HG02610 (cell line): ENCODE measurements at regions not wholly inside any gene's neighbourhood (a gene's known extent, or its start where the extent isn't known, plus 50 kb on each side); places are given as distances from the start of the nearest gene placed in this dataset.
"Not testable (repeated sequence)": the region's sequence is repeated elsewhere in the genome, so short reads cannot be mapped to it uniquely, and the experiment has no call there.

Source experiments
- ATAC-seq: cut with Tn5 transposase; IDR thresholded peaks from one replicate; pipeline ENCODE4 v1.9.1; 2021; ENCODE audit warnings: mild to moderate bottlenecking, moderate library complexity; ENCODE audit not compliant: unreplicated experiment

DNA sequence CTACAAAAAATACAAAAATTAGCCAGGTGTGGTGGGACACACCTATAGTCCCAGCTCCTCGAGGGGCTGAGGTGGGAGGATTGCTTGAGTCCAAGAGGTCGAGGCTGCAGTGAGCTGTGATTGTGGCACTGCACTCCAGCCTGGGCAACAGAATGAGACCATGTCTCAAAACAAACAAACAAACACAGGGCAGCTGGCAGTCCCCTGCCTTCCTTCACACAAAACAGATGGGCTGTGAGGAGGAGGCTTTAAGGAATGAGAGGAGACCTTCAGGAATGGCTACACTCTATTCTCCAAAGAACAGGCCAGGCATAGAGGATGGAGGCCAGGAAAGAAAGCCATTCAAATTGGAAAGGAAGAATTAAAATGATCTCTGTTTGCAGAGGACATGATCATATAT, 65.6 kb upstream of the MAML3 start:
- ATAC-seq: no peak

DNA sequence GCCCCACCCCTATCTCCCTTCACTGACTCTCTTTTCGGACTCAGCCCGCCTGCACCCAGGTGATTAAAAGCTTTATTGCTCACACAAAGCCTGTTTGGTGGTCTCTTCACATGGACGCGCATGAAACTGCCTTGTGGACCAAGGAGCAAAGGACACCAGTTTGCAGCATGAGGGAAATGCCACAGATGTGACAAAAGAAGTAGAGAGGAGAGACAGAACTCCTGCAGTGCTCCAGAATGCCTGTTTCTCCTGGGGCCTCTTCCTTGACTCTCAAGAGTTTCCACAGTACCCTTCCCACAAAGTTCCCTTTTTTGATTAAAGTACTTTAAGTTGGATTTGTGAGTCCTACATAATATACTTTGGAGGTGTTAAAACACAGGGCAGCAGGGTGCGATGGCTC, 65.1 kb upstream of the MAML3 start:
- ATAC-seq: not testable (repeated sequence)

DNA sequence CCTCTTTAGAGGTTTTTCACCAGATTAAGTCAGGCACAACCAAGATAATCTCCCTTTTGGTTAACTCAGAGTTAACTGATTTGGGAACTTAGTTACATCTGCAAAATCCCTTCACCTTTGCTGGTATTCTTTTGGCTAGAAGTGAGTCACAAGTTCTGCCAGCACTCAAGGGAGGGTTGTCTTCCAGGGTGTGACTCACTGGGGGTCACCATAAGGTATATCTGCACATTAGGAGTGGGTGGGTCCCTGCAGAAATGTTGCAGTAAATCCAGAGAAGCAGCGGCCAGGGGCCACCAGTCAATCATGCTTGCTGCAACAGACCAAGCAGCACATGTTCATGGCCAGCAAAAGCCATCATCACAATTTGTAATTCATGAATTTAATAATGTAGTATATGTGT, 59.8 kb upstream of the MAML3 start:
- ATAC-seq: no peak

DNA sequence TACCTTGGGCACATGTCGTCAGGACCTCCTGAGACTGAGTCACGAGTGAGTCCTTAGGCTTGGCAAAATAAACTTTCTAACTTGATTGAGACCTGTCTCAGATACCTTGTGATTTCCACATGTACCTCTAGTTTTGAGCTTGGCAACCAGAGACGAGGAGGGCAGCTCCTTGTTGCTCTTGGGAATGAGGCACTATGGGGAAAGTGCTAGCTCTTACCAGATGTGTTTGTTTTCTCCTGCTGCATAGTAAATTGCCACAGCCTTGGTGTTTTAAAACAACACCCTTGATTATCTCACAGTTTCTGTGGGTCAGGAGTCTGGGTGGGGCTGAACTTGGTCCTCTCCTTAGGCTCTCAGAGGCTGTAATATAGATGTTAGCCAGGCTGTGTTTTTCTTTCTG, 59.1 kb upstream of the MAML3 start:
- no peak for ATAC-seq

DNA sequence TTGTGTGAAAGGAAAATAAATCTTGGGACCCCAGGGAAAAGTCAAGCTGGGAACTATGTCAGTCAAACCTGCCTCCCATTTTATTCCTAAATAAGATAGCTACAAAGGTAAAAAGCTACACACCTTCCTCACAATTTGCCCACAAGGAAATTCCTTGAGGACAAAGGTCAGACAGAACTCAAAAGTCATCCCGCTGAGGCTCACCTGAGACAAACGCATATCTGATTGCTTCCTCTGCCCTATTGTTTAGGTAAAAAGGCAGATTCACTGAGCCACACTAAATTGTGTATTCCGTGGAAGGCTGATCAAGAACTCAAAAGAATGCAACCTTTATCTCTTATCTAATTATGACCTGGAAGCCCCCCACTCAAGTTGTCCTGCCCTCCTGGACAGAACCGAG, 58.7 kb upstream of the MAML3 start:
- ATAC-seq: no peak

DNA sequence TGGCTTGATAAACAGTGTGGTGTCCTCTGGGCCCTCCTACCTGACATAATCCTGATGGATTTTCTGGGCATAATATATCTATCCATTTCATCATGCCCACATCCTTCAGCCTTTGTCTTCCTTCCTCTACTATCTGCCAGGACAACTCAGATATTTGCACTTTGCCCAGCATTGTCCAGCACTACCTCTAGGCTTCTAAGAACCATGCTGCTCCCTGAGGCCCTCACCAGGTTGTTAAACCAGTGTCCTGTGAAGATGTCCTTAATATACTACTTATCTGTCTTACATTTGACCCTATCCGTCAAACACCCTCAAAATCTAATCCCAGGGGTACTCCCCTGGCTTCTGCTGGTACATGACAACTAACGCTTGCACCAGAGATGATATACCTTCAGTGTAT, 58.2 kb upstream of the MAML3 start:
- ATAC-seq: no peak

DNA sequence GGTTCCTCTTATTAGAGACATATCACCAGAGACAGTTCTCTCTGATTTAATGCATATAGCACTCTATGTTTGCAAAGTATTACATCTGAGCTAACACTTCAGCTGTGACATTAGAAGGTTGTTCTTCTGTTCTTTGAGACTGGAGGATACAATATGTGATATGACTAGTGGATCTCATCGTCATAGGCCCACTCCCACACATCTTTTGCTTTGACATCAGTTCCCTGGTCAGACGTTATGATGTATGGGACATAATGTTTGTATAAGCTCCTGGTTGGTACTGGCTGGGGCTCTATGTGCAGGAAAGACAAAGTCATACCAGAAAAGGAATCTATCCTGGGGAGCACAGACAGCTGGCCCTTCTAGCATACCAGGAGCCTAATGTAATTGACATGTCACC, 57.7 kb upstream of the MAML3 start:
- no peak for ATAC-seq

DNA sequence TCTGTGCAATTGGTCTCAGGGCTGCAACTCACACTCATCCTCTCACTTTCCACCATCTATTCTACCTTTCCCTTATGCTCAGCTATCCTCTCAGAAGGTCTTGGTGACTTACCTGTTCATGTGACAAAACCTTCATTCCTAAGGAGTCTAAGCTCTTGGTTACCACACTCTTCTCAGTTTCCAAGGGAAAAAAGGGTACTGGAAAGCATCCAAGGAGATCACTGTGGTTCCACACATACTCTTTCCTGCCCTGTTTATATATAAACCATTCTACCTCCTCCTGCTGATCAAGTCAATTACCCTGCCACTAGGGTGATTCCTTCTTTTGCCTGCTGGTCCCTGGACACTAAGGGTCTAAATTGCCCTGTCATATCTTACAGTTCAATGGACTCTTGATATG, 57.2 kb upstream of the MAML3 start:
- no peak for ATAC-seq

DNA sequence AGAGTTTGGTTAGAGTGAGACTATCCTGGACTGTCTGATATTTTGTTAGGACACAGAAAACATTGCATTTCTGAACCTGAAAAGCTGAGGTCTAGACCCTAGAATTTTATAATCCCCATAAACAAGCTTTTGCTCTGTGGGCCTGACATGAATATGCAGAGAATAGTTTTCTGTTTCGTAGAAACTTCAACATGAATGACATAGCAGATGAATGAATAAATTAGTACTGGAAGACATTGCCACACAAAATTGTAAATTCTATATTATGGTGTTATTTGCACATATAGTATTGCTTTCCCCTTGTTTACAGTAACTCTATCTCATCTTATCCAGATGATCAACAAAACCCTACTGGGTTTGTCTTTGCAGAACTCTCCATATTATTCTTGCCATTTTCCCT, 54.9 kb upstream of the MAML3 start:
- ATAC-seq: no peak
